HCT116 (cell line): ENCODE measurements at regions not wholly inside any gene's neighbourhood (a gene's known extent, or its start where the extent isn't known, plus 50 kb on each side); places are given as distances from the start of the nearest gene placed in this dataset.

Experiments used
- ATAC-seq: fragments of 200-7000 bp; cut with Tn5 transposase; 2 replicates; pipeline ENCODE4 v1.9.1; 2020; ENCODE audit warnings: mild to moderate bottlenecking, moderate library complexity
- BruUV-seq: library from RNA; stranded (reverse); fragments of 400-500 nt; replicated peaks from 2 replicates; lab custom pipeline; 2021; lab: Mats Ljungman, UMichigan
- CTCF ChIA-PET: fragments of 300-600 bp; sonication (Branson Sonifier 250); formaldehyde crosslinking; loops from one replicate; lab custom pipeline; 2021; ENCODE audit warnings: antibody characterized with exemption; lab: Charles Lee
- POLR2A ChIA-PET: fragments of 300-600, 350-600 bp; sonication (Branson Sonifier 250); formaldehyde crosslinking; loops from one replicate; lab custom pipeline; 2021; ENCODE audit warnings: antibody characterized with exemption; lab: Charles Lee
- RAD21 ChIA-PET, 2 experiments: fragments of 300-600 bp; sonication (Branson Sonifier 250); formaldehyde crosslinking; loops; one replicate each; lab custom pipeline; 2023; ENCODE audit warnings: low total read pairs in 2 of 2; ENCODE audit not compliant: uncharacterized antibody in 2 of 2, unreplicated experiment in 2 of 2, low non-redundant PET in 1 of 2; lab: Charles Lee
- DNase-seq: peaks from one replicate; pipeline ENCODE4 v3.0.0-alpha.2; 2010; ENCODE audit warnings: low read depth, low spot score
- H2AFZ ChIP-seq: fragments of 200-600 bp; shearing (Covaris generic), sonication (generic); 2 replicates; pipeline ENCODE4 v1.6.1; 2017; ENCODE audit warnings: low read depth, mixed run types, mixed read lengths, antibody characterized with exemption, low read length; ENCODE audit not compliant: poor library complexity, severe bottlenecking
- H3K27ac ChIP-seq: 2 replicates; pipeline ENCODE4 v1.5.1; 2012; ENCODE audit warnings: low read depth, low read length
- H3K27me3 ChIP-seq: fragments of 200-600 bp; sonication (generic); 2 replicates; pipeline ENCODE4 v1.6.1; 2016; ENCODE audit warnings: mixed run types, low read length, mixed read lengths; ENCODE audit not compliant: insufficient read depth
- H3K36me3 ChIP-seq, 2 experiments: fragments of 200-500 bp in 1 of 2; fragments of 200-600 bp in 1 of 2; sonication (Bioruptor generic) in 1 of 2; sonication (generic) in 1 of 2; 2 replicates each; pipeline versions ENCODE4 v1.5.1 to v1.6.1; 2014 to 2016; ENCODE audit warnings: low read length in 2 of 2, inconsistent platforms in 1 of 2, mixed read lengths in 1 of 2, mixed run types in 1 of 2; ENCODE audit not compliant: insufficient read depth in 2 of 2, control insufficient read depth in 1 of 2
- H3K4me1 ChIP-seq, 2 experiments: fragments of 200-600 bp in 1 of 2; sonication (generic) in 1 of 2; 2 replicates each; pipeline versions ENCODE4 v1.5.1 to v1.6.1; 2012 to 2017; ENCODE audit warnings: low read length in 2 of 2, inconsistent platforms in 1 of 2, mild to moderate bottlenecking in 1 of 2, mixed read lengths in 1 of 2, mixed run types in 1 of 2, moderate library complexity in 1 of 2; ENCODE audit not compliant: insufficient read depth in 2 of 2, control insufficient read depth in 1 of 2
- H3K4me2 ChIP-seq: fragments of 200-600 bp; sonication (generic); 2 replicates; pipeline ENCODE4 v1.6.1; 2017; ENCODE audit warnings: mixed run types, low read length, mixed read lengths
- H3K4me3 ChIP-seq, 2 experiments: fragments of 200-600 bp in 1 of 2; sonication (generic) in 1 of 2; replicated peaks in 1 of 2; 2 replicates each; pipeline ENCODE4 v1.5.1; 2011 to 2016; ENCODE audit warnings: low read length in 2 of 2, control low read depth in 1 of 2, low read depth in 1 of 2, mild to moderate bottlenecking in 1 of 2, mixed read lengths in 1 of 2, mixed run types in 1 of 2
- H3K79me2 ChIP-seq: fragments of 200-600 bp; sonication (generic); 2 replicates; pipeline ENCODE4 v1.6.1; 2017; ENCODE audit warnings: mild to moderate bottlenecking, mixed run types, low read length, moderate library complexity, mixed read lengths; ENCODE audit not compliant: insufficient read depth
- H3K9ac ChIP-seq: fragments of 200-600 bp; sonication (generic); 2 replicates; pipeline ENCODE4 v1.6.1; 2016; ENCODE audit warnings: low read length, mixed read lengths
- H3K9me2 ChIP-seq: fragments of 200-600 bp; sonication (generic), shearing (Covaris generic); 2 replicates; pipeline ENCODE4 v1.6.1; 2017; ENCODE audit warnings: mixed run types, mild to moderate bottlenecking, moderate library complexity; ENCODE audit not compliant: insufficient read depth
- H3K9me3 ChIP-seq, 2 experiments: fragments of 200-500 bp in 1 of 2; fragments of 200-600 bp in 1 of 2; sonication (Bioruptor generic) in 1 of 2; sonication (generic) in 1 of 2; 2 replicates each; pipeline ENCODE4 v1.6.1; 2014 to 2017; ENCODE audit warnings: low read length in 2 of 2, mixed read lengths in 2 of 2, inconsistent platforms in 1 of 2, low read depth in 1 of 2, mild to moderate bottlenecking in 1 of 2, mixed run types in 1 of 2, moderate library complexity in 1 of 2; ENCODE audit not compliant: control insufficient read depth in 1 of 2, insufficient read depth in 1 of 2
- H4K20me1 ChIP-seq: fragments of 200-600 bp; sonication (generic), shearing (Covaris generic); 2 replicates; pipeline ENCODE4 v1.6.1; 2017; ENCODE audit warnings: mixed run types, mild to moderate bottlenecking, moderate library complexity; ENCODE audit not compliant: insufficient read depth
- CBX3 ChIP-seq: IDR thresholded peaks from 2 replicates; pipeline ENCODE4 v1.6.1; 2012; ENCODE audit warnings: low read depth
- CTCF ChIP-seq, 3 experiments: fragments of 200-600 bp in 1 of 3; sonication (generic) in 1 of 3; IDR thresholded peaks in 2 of 3; conservative IDR thresholded peaks in 1 of 3; 2 replicates each; pipeline ENCODE4 v1.5.1; 2012 to 2017; ENCODE audit warnings: low read depth in 2 of 3, low read length in 2 of 3, antibody characterized with exemption in 1 of 3, borderline replicate concordance in 1 of 3, control low read depth in 1 of 3, mild to moderate bottlenecking in 1 of 3, mixed read lengths in 1 of 3, mixed run types in 1 of 3, moderate library complexity in 1 of 3; ENCODE audit not compliant: insufficient read depth in 1 of 3
- EGR1 ChIP-seq: IDR thresholded peaks from 2 replicates; pipeline ENCODE4 v1.6.1; 2012; ENCODE audit warnings: low read depth
- ELF1 ChIP-seq: IDR thresholded peaks from 2 replicates; pipeline ENCODE4 v1.6.1; 2012; ENCODE audit warnings: low read depth, borderline replicate concordance
- EZH2 ChIP-seq: fragments of 200-600 bp; sonication (generic); IDR thresholded peaks from 2 replicates; pipeline ENCODE4 v1.6.1; 2017; ENCODE audit warnings: antibody characterized with exemption, mixed run types
- EZH2phosphoT487 ChIP-seq: fragments of 200-600 bp; IDR thresholded peaks from 2 replicates; pipeline ENCODE4 v1.6.1; 2018; ENCODE audit warnings: antibody characterized with exemption, borderline replicate concordance
- JUND ChIP-seq: IDR thresholded peaks from 2 replicates; pipeline ENCODE4 v1.6.1; 2012
- POLR2A ChIP-seq: IDR thresholded peaks from 2 replicates; pipeline ENCODE4 v1.7.0; 2011; ENCODE audit warnings: borderline replicate concordance; ENCODE audit not compliant: insufficient read depth, insufficient read length; ENCODE audit errors: extremely low read depth
- POLR2AphosphoS5 ChIP-seq: IDR thresholded peaks from 2 replicates; pipeline ENCODE4 v1.6.1; 2011; ENCODE audit warnings: mild to moderate bottlenecking, low read depth, low read length, moderate library complexity
- RAD21 ChIP-seq: IDR thresholded peaks from 2 replicates; pipeline ENCODE4 v1.6.1; 2012; ENCODE audit warnings: low read depth, mild to moderate bottlenecking
- SIN3A ChIP-seq: IDR thresholded peaks from 2 replicates; pipeline ENCODE4 v1.6.1; 2012; ENCODE audit warnings: low read depth
- SRF ChIP-seq: IDR thresholded peaks from 2 replicates; pipeline ENCODE4 v1.6.1; 2012; ENCODE audit warnings: low read depth
- TCF7L2 ChIP-seq: IDR thresholded peaks from 2 replicates; pipeline ENCODE4 v1.7.0; 2011; ENCODE audit warnings: borderline replicate concordance, inconsistent platforms; ENCODE audit not compliant: insufficient read depth, insufficient read length; ENCODE audit errors: extremely low read depth
- ZFX ChIP-seq: fragments of 450-650 bp; IDR thresholded peaks from 2 replicates; pipeline ENCODE4 v1.6.1; 2017
- ZNF274 ChIP-seq: fragments of 200-500 bp; sonication (Bioruptor generic); IDR thresholded peaks from 2 replicates; pipeline ENCODE4 v1.6.1; 2014; ENCODE audit warnings: mild to moderate bottlenecking, low read depth, low read length, inconsistent platforms
- intact Hi-C: fragments of 100-400 bp; cut with micrococcal nuclease; formaldehyde crosslinking; loops from 2 replicates; pipeline ENCODE4 v1.10.0; 2022
- TF ChIP-seq, protein P1 (sequence below): IDR thresholded peaks from 2 replicates; pipeline ENCODE4 v1.6.1; 2012
- TF ChIP-seq, protein P2 (sequence below): IDR thresholded peaks from 2 replicates; pipeline ENCODE4 v1.6.1; 2011; ENCODE audit warnings: mild to moderate bottlenecking, low read length, moderate library complexity; ENCODE audit not compliant: insufficient replicate concordance; ENCODE audit errors: extremely low read depth

DNA sequence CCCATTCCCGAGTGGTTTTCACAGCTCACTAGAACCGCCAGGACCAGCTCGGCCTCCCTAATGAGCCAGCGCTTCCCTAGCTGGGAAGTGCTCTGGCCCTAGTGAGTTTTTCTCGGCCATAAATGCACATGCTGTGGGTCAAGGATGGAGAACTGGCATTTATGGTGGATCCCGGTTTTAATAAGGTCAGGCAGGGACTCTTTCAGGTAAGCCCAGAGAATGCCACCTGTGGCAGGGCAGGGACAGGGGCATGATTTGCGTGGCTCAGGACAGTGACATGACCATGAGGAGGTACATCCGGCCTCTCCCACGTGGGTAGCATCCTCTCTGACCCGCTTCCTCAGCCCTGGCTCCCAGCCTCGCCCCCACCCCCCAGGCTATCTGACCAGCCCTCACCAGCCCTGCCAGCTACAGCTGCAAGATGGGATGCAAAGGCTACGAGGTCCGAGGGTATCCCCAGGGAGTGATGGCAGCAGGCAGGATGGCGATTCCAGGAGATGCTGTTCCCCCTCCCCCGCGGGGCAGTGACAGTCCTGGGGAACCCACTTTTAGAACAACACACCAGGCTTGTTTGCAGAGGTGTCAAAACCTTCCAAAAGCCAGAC is 60.3 kb upstream of the ADAMTS2 start:
- no TSS peak for BruUV-seq
- CTCF ChIA-PET, result no interaction called here
- POLR2A ChIA-PET, result no interaction called here
- DNase-seq, result no peak
- Histone ChIP-seq H3K9me3 (peaks cover under 1 to 5% of the 10 kb centered on the region in 2 experiments; a peak in 2 of 4 replicates), H4K20me1 (no peaks in the 10 kb centered on the region), H2AFZ (no peak overlapping the region), H3K79me2 (no peaks in the 10 kb centered on the region), H3K4me2 (no peak overlapping the region), H3K9ac (no peak overlapping the region), H3K27me3 (no peaks in the 10 kb centered on the region), H3K9me2 (no peaks in the 10 kb centered on the region; the same call in 1 of the 2 replicates), H3K4me1 (no peaks in the 10 kb centered on the region), H3K36me3 (no peaks in the 10 kb centered on the region), H3K4me3 (no peak overlapping the region), H3K27ac (no peak overlapping the region)
- TF ChIP-seq ZNF274 (no peak), EZH2phosphoT487 (no peak), ZFX (no peak), CTCF (IDR thresholded peaks at IDR 0.05 in 2 of 3, conservative IDR thresholded peaks at IDR 0.05 in 1 of 3; ENCODE audit: borderline replicate concordance in 1 of 3, insufficient read depth in 1 of 3, low read depth in 2 of 3, low read length in 2 of 3) (no peak), POLR2A (no peak), ELF1 (no peak), SRF (no peak), TCF7L2 (no peak), EGR1 (no peak), POLR2AphosphoS5 (no peak), CBX3 (no peak), EZH2 (no peak), JUND (no peak), SIN3A (no peak), RAD21 (no peak)
- TF ChIP-seq, protein P1, sequence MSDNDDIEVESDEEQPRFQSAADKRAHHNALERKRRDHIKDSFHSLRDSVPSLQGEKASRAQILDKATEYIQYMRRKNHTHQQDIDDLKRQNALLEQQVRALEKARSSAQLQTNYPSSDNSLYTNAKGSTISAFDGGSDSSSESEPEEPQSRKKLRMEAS, result no peak
- TF ChIP-seq, protein P2, sequence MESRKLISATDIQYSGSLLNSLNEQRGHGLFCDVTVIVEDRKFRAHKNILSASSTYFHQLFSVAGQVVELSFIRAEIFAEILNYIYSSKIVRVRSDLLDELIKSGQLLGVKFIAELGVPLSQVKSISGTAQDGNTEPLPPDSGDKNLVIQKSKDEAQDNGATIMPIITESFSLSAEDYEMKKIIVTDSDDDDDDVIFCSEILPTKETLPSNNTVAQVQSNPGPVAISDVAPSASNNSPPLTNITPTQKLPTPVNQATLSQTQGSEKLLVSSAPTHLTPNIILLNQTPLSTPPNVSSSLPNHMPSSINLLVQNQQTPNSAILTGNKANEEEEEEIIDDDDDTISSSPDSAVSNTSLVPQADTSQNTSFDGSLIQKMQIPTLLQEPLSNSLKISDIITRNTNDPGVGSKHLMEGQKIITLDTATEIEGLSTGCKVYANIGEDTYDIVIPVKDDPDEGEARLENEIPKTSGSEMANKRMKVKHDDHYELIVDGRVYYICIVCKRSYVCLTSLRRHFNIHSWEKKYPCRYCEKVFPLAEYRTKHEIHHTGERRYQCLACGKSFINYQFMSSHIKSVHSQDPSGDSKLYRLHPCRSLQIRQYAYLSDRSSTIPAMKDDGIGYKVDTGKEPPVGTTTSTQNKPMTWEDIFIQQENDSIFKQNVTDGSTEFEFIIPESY, result no peak
- intact Hi-C loops, result no loop called here
- RAD21 ChIA-PET, result no interaction called here
- ATAC-seq, result no peak
